GM12873 (cell line): ENCODE measurements at regions not wholly inside any gene's neighbourhood (a gene's known extent, or its start where the extent isn't known, plus 50 kb on each side); places are given as distances from the start of the nearest gene placed in this dataset.

Experiments
- CTCF ChIP-seq: IDR thresholded peaks from 2 replicates; pipeline ENCODE4 v1.5.1; 2012; ENCODE audit warnings: low read depth, mild to moderate bottlenecking, moderate library complexity, low read length, control low read depth; ENCODE audit not compliant: insufficient read depth; ENCODE audit errors: missing control alignments

- TF ChIP-seq CTCF: no peak
Measured at GRCh38 chr6:120279466-120280167, 930.1 kb upstream of the MAN1A1 start.

GRCh38 chr6:120278689-120279396, 929.3 kb upstream of the MAN1A1 start:
- no peak for TF ChIP-seq CTCF

GRCh38 chr6:120274547-120274946, 925.0 kb upstream of the MAN1A1 start:
- peak; percentile 33 for TF ChIP-seq CTCF

GRCh38 chr6:120273411-120273810, 923.9 kb upstream of the MAN1A1 start:
- no peak for TF ChIP-seq CTCF

GRCh38 chr6:120272038-120272437, 922.5 kb upstream of the MAN1A1 start:
- TF ChIP-seq CTCF: no peak

DNA sequence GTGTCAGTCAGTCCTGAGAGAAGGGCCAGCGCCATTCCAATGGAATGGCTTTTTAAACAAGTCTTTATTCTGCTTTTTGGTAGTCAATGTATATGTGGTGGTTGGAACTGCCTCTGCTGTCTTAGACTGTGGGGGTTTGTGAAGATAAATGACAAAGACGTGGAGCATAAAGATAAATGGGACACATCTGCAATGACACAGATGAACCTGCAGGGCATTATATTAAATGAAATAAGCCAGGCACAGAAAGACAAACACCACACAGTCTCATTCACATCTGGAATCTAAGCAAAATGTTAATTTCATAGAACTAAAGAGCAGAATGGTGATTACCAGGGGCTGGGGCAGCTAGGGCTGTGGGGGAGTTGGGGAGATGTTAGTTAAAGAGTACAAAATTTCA, 912.8 kb upstream of the MAN1A1 start:
- TF ChIP-seq CTCF: no peak

- no peak for TF ChIP-seq CTCF
Measured at GRCh38 chr6:120260636-120261035, 911.1 kb upstream of the MAN1A1 start.
